GM23338 (cell line): ENCODE measurements at regions not wholly inside any gene's neighbourhood (a gene's known extent, or its start where the extent isn't known, plus 50 kb on each side); places are given as distances from the start of the nearest gene placed in this dataset.

Experiments
- ATAC-seq: fragments of 200-7000 bp; cut with Tn5 transposase; 3 replicates; pipeline ENCODE4 v1.9.1; 2020
- DNase-seq: peaks from one replicate; pipeline ENCODE4 v3.0.0-alpha.2; 2015; ENCODE audit warnings: low spot score
- H2AFZ ChIP-seq: fragments of 200-600 bp; sonication (generic); 2 replicates; pipeline ENCODE4 v1.8.0; 2016; ENCODE audit warnings: antibody characterized with exemption, mild to moderate bottlenecking, moderate library complexity
- H3F3A ChIP-seq: fragments of 200-600 bp; sonication (generic); replicated peaks from 2 replicates; pipeline ENCODE4 v1.8.0; 2017; ENCODE audit warnings: antibody characterized with exemption, mixed run types, low read depth
- H3K27ac ChIP-seq: fragments of 200-600 bp; sonication (generic); 2 replicates; pipeline ENCODE4 v1.6.1; 2016; ENCODE audit warnings: low read depth
- H3K27me3 ChIP-seq: fragments of 200-600 bp; sonication (generic); 2 replicates; pipeline ENCODE4 v1.8.0; 2016; ENCODE audit warnings: mild to moderate bottlenecking, mixed run types, moderate library complexity; ENCODE audit not compliant: insufficient read depth
- H3K36me3 ChIP-seq: fragments of 200-600 bp; sonication (generic); 2 replicates; pipeline ENCODE4 v1.8.0; 2016; ENCODE audit warnings: mild to moderate bottlenecking; ENCODE audit not compliant: insufficient read depth
- H3K4me1 ChIP-seq: fragments of 200-600 bp; sonication (generic); 2 replicates; pipeline ENCODE4 v1.8.0; 2016; ENCODE audit warnings: mild to moderate bottlenecking, moderate library complexity; ENCODE audit not compliant: insufficient read depth
- H3K4me2 ChIP-seq: fragments of 200-600 bp; sonication (generic); 2 replicates; pipeline ENCODE4 v1.7.1; 2017; ENCODE audit warnings: mixed run types
- H3K4me3 ChIP-seq: fragments of 200-600 bp; sonication (generic); 2 replicates; pipeline ENCODE4 v1.6.1; 2016; ENCODE audit warnings: mixed run types
- H3K79me2 ChIP-seq: fragments of 200-600 bp; sonication (generic); replicated peaks from 2 replicates; pipeline ENCODE4 v1.8.0; 2017; ENCODE audit warnings: mild to moderate bottlenecking; ENCODE audit not compliant: insufficient read depth
- H3K9me2 ChIP-seq: fragments of 200-600 bp; sonication (generic); 2 replicates; pipeline ENCODE4 v1.8.0; 2017; ENCODE audit not compliant: insufficient read depth
- H4K20me1 ChIP-seq: fragments of 200-600 bp; sonication (generic); replicated peaks from 2 replicates; pipeline ENCODE4 v1.8.0; 2017; ENCODE audit warnings: mild to moderate bottlenecking; ENCODE audit not compliant: insufficient read depth
- H3K27ac Mint-ChIP-seq: 2 replicates; pipeline ENCODE4 v1.8.0; 2020; ENCODE audit warnings: inconsistent platforms, mild to moderate bottlenecking, moderate library complexity, mixed read lengths
- H3K27me3 Mint-ChIP-seq: 3 replicates; pipeline ENCODE4 v1.8.0; 2022; ENCODE audit warnings: low read depth, mild to moderate bottlenecking, moderate library complexity, mixed read lengths, inconsistent platforms; ENCODE audit not compliant: insufficient read depth, poor library complexity
- H3K36me3 Mint-ChIP-seq: 3 replicates; pipeline ENCODE4 v1.8.0; 2021; ENCODE audit warnings: low read depth, mild to moderate bottlenecking, inconsistent platforms, moderate library complexity, mixed read lengths
- H3K4me1 Mint-ChIP-seq: 3 replicates; pipeline ENCODE4 v1.8.0; 2020; ENCODE audit warnings: mild to moderate bottlenecking, inconsistent platforms, mixed read lengths
- H3K4me3 Mint-ChIP-seq: 3 replicates; pipeline ENCODE4 v1.8.0; 2021; ENCODE audit warnings: moderate library complexity, mild to moderate bottlenecking, inconsistent platforms, mixed read lengths
- H3K9me3 Mint-ChIP-seq: 3 replicates; pipeline ENCODE4 v1.8.0; 2020; ENCODE audit warnings: moderate library complexity, mild to moderate bottlenecking, inconsistent platforms, mixed read lengths
- CREB1 ChIP-seq: fragments of 250-450 bp; sonication (Bioruptor Pico); IDR thresholded peaks from 2 replicates; pipeline ENCODE4 v1.5.0; 2020; ENCODE audit warnings: low read depth, mild to moderate bottlenecking, moderate library complexity
- CTCF ChIP-seq, 2 experiments: fragments of 200-600 bp in 1 of 2; sonication (generic) in 1 of 2; conservative IDR thresholded peaks; 2 replicates each; pipeline versions ENCODE4 v1.5.1 to v1.6.1; 2016 to 2017; ENCODE audit warnings: antibody characterized with exemption in 2 of 2, low read depth in 2 of 2, mild to moderate bottlenecking in 2 of 2, moderate library complexity in 1 of 2
- EZH2 ChIP-seq: fragments of 200-600 bp; sonication (generic); IDR thresholded peaks from one replicate; pipeline ENCODE4 v1.8.0; 2017; ENCODE audit warnings: antibody characterized with exemption, mild to moderate bottlenecking, low read depth; ENCODE audit not compliant: unreplicated experiment
- EZH2phosphoT487 ChIP-seq: fragments of 200-600 bp; sonication (generic); IDR thresholded peaks from one replicate; pipeline ENCODE4 v1.8.1; 2018; ENCODE audit warnings: antibody characterized with exemption; ENCODE audit not compliant: unreplicated experiment
- JUNB ChIP-seq: IDR thresholded peaks from one replicate; pipeline ENCODE4 v1.6.1; 2016; ENCODE audit warnings: antibody characterized with exemption; ENCODE audit not compliant: unreplicated experiment
- POLR2AphosphoS5 ChIP-seq: IDR thresholded peaks from 2 replicates; pipeline ENCODE4 v1.6.1; 2016; ENCODE audit warnings: antibody characterized with exemption, low read depth
- STAT1 ChIP-seq: IDR thresholded peaks from one replicate; pipeline ENCODE4 v1.6.1; 2016; ENCODE audit warnings: antibody characterized with exemption; ENCODE audit not compliant: unreplicated experiment
- ZNF114 ChIP-seq: fragments of 250-450 bp; sonication (Bioruptor Pico); IDR thresholded peaks from 2 replicates; pipeline ENCODE4 v1.5.0; 2020; ENCODE audit warnings: mild to moderate bottlenecking, moderate library complexity
- ZNF331 ChIP-seq: fragments of 250-450 bp; sonication (Bioruptor Pico); IDR thresholded peaks from 2 replicates; pipeline ENCODE4 v1.5.0; 2020; ENCODE audit warnings: low read depth, mild to moderate bottlenecking, moderate library complexity
- ZNF462 ChIP-seq: fragments of 250-450 bp; sonication (Bioruptor Pico); IDR thresholded peaks from 2 replicates; pipeline ENCODE4 v1.5.0; 2020; ENCODE audit warnings: mild to moderate bottlenecking, moderate library complexity
- TF ChIP-seq, protein P1 (sequence below): IDR thresholded peaks from one replicate; pipeline ENCODE4 v1.6.1; 2018; ENCODE audit warnings: antibody characterized with exemption; ENCODE audit not compliant: unreplicated experiment

- Mint-ChIP-seq H3K4me1 (no peaks in the 10 kb centered on the region), H3K27me3 (no peaks in the 10 kb centered on the region), H3K9me3 (peaks cover 8% of the 10 kb centered on the region; the same call in 2 of the 3 replicates), H3K4me3 (no peak overlapping the region), H3K27ac (no peak overlapping the region), H3K36me3 (no peaks in the 10 kb centered on the region)
- H2AFZ ChIP-seq = no peak overlapping the region
- no peaks in the 10 kb centered on the region for H3F3A ChIP-seq
- H3K4me1 ChIP-seq = no peaks in the 10 kb centered on the region
- no peaks in the 10 kb centered on the region for H3K79me2 ChIP-seq
- no peaks in the 10 kb centered on the region for H3K27me3 ChIP-seq
- no peak for ATAC-seq
- H3K9me2 ChIP-seq = no peaks in the 10 kb centered on the region
- no peaks in the 10 kb centered on the region for H3K36me3 ChIP-seq
- no peak for TF ChIP-seq CREB1
- no peak for TF ChIP-seq EZH2
- no peak for TF ChIP-seq ZNF331
- TF ChIP-seq EZH2phosphoT487 = no peak
- TF ChIP-seq ZNF114 = no peak
- no peak for TF ChIP-seq POLR2AphosphoS5
- TF ChIP-seq CTCF (conservative IDR thresholded peaks at IDR 0.05; ENCODE audit: low read depth in 2 of 2) = no peak
- no peak for TF ChIP-seq JUNB
- TF ChIP-seq ZNF462 = no peak
- no peak for TF ChIP-seq STAT1
- TF ChIP-seq, protein P1, sequence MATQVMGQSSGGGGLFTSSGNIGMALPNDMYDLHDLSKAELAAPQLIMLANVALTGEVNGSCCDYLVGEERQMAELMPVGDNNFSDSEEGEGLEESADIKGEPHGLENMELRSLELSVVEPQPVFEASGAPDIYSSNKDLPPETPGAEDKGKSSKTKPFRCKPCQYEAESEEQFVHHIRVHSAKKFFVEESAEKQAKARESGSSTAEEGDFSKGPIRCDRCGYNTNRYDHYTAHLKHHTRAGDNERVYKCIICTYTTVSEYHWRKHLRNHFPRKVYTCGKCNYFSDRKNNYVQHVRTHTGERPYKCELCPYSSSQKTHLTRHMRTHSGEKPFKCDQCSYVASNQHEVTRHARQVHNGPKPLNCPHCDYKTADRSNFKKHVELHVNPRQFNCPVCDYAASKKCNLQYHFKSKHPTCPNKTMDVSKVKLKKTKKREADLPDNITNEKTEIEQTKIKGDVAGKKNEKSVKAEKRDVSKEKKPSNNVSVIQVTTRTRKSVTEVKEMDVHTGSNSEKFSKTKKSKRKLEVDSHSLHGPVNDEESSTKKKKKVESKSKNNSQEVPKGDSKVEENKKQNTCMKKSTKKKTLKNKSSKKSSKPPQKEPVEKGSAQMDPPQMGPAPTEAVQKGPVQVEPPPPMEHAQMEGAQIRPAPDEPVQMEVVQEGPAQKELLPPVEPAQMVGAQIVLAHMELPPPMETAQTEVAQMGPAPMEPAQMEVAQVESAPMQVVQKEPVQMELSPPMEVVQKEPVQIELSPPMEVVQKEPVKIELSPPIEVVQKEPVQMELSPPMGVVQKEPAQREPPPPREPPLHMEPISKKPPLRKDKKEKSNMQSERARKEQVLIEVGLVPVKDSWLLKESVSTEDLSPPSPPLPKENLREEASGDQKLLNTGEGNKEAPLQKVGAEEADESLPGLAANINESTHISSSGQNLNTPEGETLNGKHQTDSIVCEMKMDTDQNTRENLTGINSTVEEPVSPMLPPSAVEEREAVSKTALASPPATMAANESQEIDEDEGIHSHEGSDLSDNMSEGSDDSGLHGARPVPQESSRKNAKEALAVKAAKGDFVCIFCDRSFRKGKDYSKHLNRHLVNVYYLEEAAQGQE = no peak
- H4K20me1 ChIP-seq = no peaks in the 10 kb centered on the region
- H3K4me2 ChIP-seq = no peak overlapping the region
- no peak overlapping the region for H3K27ac ChIP-seq
- H3K4me3 ChIP-seq = no peak overlapping the region
- no peak for DNase-seq
Observed at GRCh38 chr12:88351146-88351545, 209.0 kb downstream of the TMTC3 start.
